ENCODE measurements at regions not wholly inside any gene's neighbourhood (a gene's known extent, or its start where the extent isn't known, plus 50 kb on each side); places are given as distances from the start of the nearest gene placed in this dataset.

- no peak for DNase-seq
- Mint-ChIP-seq H3K9me3 (peaks cover 0 to 13% (median 2%) of the 10 kb centered on the region in 7 donors), H3K36me3 (no peaks in the 10 kb centered on the region), H3K27me3 (no peaks in the 10 kb centered on the region), H3K27ac (no peak overlapping the region), H3K4me1 (no peaks in the 10 kb centered on the region), H3K4me3 (no peak overlapping the region)
- ATAC-seq (ENCODE audit: low read depth in 2 of 2) = no peak
- Histone ChIP-seq H3K4me1 (ENCODE audit: control insufficient read depth, insufficient read depth, low read length, poor library complexity, severe bottlenecking) (no peaks in the 10 kb centered on the region), H3K9me3 (ENCODE audit: control insufficient read depth in 2 of 2, low read length in 2 of 2) (no peaks in the 10 kb centered on the region), H3K27ac (ENCODE audit: insufficient read depth, low read length, poor library complexity, severe bottlenecking) (no peak overlapping the region), H3K4me3 (ENCODE audit: low read depth, low read length) (no peak overlapping the region), H3K36me3 (ENCODE audit: control insufficient read depth, insufficient read depth, low read length) (no peaks in the 10 kb centered on the region), H3K27me3 (ENCODE audit: control insufficient read depth, insufficient read depth, low read length) (no peaks in the 10 kb centered on the region)
These were observed 363.4 kb upstream of the DPH6 start for GRCh38 chr15:35909414-35909813.

- H3K27ac ChIP-seq (ENCODE audit: insufficient read depth, low read length, poor library complexity, severe bottlenecking) = no peak overlapping the region
- H3K27ac Mint-ChIP-seq = no peak overlapping the region
- no peaks in the 10 kb centered on the region for H3K36me3 Mint-ChIP-seq
- peaks cover 0 to 19% (median 4%) of the 10 kb centered on the region in 7 donors for H3K9me3 Mint-ChIP-seq
- no peaks in the 10 kb centered on the region for H3K4me1 ChIP-seq (ENCODE audit: control insufficient read depth, insufficient read depth, low read length, poor library complexity, severe bottlenecking)
- H3K4me1 Mint-ChIP-seq = no peaks in the 10 kb centered on the region
- H3K4me3 ChIP-seq (ENCODE audit: low read depth, low read length) = no peak overlapping the region
- no peaks in the 10 kb centered on the region for H3K27me3 ChIP-seq (ENCODE audit: control insufficient read depth, insufficient read depth, low read length)
- no peak for ATAC-seq (ENCODE audit: low read depth in 2 of 2)
- no peaks in the 10 kb centered on the region for H3K27me3 Mint-ChIP-seq
- no peaks in the 10 kb centered on the region for H3K9me3 ChIP-seq (ENCODE audit: control insufficient read depth in 2 of 2, low read length in 2 of 2)
- no peak for DNase-seq
- no peaks in the 10 kb centered on the region for H3K36me3 ChIP-seq (ENCODE audit: control insufficient read depth, insufficient read depth, low read length)
- H3K4me3 Mint-ChIP-seq = no peak overlapping the region
These were observed 364.3 kb upstream of the DPH6 start for GRCh38 chr15:35910227-35910626.

DNA sequence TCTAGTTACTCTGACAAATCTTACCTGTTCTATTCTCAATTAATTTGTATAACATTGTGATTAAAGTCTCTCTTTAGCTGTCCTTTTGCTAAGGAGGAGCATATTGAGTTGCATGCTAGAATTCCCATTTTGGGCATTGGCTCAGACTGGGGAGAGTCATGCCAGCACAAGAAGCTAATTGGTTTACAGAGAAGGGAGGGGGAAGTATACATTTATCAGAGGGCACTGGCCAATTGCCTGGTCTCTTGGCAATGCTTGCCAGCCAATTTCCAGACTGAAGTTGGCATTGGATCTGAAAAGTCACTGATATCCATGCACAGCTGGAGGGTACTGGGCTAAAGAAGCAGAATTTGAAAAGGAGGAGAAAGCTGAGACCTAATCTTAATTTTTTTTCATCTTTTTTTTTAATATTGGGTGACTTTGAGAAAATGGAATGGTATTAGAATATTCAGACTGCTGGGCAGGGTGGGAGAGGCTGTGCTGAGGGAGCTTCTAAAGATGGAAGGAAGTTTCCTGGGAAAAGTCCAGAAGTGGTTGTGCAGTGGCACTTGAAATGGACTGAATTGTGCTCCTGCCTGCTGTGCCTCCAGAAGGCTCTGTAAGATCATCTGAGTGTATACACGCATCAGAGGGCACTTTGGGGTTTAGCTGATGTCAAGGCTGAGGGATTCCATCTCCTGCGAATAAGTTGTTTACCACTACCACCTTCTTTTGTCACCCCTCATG, 365.2 kb upstream of the DPH6 start:
- Histone ChIP-seq H3K36me3 (ENCODE audit: control insufficient read depth, insufficient read depth, low read length) (no peaks in the 10 kb centered on the region), H3K27me3 (ENCODE audit: control insufficient read depth, insufficient read depth, low read length) (no peaks in the 10 kb centered on the region), H3K4me3 (ENCODE audit: low read depth, low read length) (no peak overlapping the region), H3K27ac (ENCODE audit: insufficient read depth, low read length, poor library complexity, severe bottlenecking) (no peak overlapping the region), H3K9me3 (ENCODE audit: control insufficient read depth in 2 of 2, low read length in 2 of 2) (no peaks in the 10 kb centered on the region), H3K4me1 (ENCODE audit: control insufficient read depth, insufficient read depth, low read length, poor library complexity, severe bottlenecking) (no peaks in the 10 kb centered on the region)
- Mint-ChIP-seq H3K4me3 (no peak overlapping the region), H3K36me3 (no peaks in the 10 kb centered on the region), H3K4me1 (no peaks in the 10 kb centered on the region), H3K27me3 (no peaks in the 10 kb centered on the region), H3K27ac (no peak overlapping the region), H3K9me3 (peaks cover 0 to 21% (median 5%) of the 10 kb centered on the region in 7 donors)
- no peak for DNase-seq
- no peak for ATAC-seq (ENCODE audit: low read depth in 2 of 2)

DNA sequence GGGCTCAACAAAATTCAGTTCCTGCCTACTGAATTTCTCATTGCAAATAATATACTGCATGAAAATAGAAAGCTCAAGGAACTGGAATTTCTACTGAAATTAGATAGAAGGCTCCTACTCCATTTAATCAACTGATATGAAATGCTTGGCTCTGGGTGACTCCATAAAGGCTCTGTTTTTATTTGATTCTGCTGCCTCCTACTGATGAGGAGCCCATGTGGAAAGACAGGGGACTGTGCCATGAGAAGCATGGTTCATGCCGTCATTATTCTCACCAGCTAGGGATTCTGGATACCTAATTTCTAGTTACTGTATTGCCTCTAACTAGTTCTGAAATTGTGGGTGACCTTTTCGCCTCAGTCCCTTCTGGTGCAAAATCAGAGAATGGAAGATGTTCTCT, 366.2 kb upstream of the DPH6 start:
- H3K36me3 Mint-ChIP-seq = no peaks in the 10 kb centered on the region
- no peak overlapping the region for H3K27ac Mint-ChIP-seq
- no peaks in the 10 kb centered on the region for H3K4me1 Mint-ChIP-seq
- Histone ChIP-seq H3K36me3 (ENCODE audit: control insufficient read depth, insufficient read depth, low read length) (no peaks in the 10 kb centered on the region), H3K4me3 (ENCODE audit: low read depth, low read length) (no peak overlapping the region), H3K4me1 (ENCODE audit: control insufficient read depth, insufficient read depth, low read length, poor library complexity, severe bottlenecking) (no peaks in the 10 kb centered on the region), H3K9me3 (ENCODE audit: control insufficient read depth in 2 of 2, low read length in 2 of 2) (no peaks in the 10 kb centered on the region), H3K27ac (ENCODE audit: insufficient read depth, low read length, poor library complexity, severe bottlenecking) (no peak overlapping the region), H3K27me3 (ENCODE audit: control insufficient read depth, insufficient read depth, low read length) (no peaks in the 10 kb centered on the region)
- no peak overlapping the region for H3K4me3 Mint-ChIP-seq
- DNase-seq (no peak), ATAC-seq (ENCODE audit: low read depth in 2 of 2) (no peak)
- peaks cover 0 to 18% (median 5%) of the 10 kb centered on the region in 7 donors for H3K9me3 Mint-ChIP-seq
- no peaks in the 10 kb centered on the region for H3K27me3 Mint-ChIP-seq

DNA sequence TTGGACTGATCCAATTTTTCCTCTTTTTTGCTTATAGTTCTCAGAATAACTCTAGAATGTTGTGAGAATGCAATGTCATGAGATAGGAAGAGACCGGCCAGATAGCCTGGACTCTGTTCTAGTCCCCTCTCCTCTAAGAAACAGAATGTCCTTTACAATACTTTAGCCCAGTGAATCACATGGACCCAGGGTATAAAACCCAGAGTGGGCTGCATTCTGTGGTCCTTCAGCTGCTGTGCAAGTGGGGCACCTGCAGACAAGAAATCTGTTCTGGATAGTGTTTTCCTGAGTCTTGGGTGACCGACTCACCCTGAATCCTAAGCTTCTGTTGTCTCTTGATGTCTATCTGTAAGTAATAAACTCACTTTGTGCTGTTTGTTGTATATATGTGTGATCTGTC, 368.6 kb upstream of the DPH6 start:
- Histone ChIP-seq H3K4me3 (ENCODE audit: low read depth, low read length) (no peak overlapping the region), H3K36me3 (ENCODE audit: control insufficient read depth, insufficient read depth, low read length) (no peaks in the 10 kb centered on the region), H3K4me1 (ENCODE audit: control insufficient read depth, insufficient read depth, low read length, poor library complexity, severe bottlenecking) (no peaks in the 10 kb centered on the region), H3K27me3 (ENCODE audit: control insufficient read depth, insufficient read depth, low read length) (no peaks in the 10 kb centered on the region), H3K9me3 (ENCODE audit: control insufficient read depth in 2 of 2, low read length in 2 of 2) (no peaks in the 10 kb centered on the region), H3K27ac (ENCODE audit: insufficient read depth, low read length, poor library complexity, severe bottlenecking) (no peak overlapping the region)
- Mint-ChIP-seq H3K36me3 (no peaks in the 10 kb centered on the region), H3K27me3 (no peaks in the 10 kb centered on the region), H3K4me1 (no peaks in the 10 kb centered on the region), H3K4me3 (no peak overlapping the region), H3K9me3 (peaks cover 1 to 23% (median 8%) of the 10 kb centered on the region in 7 donors), H3K27ac (no peak overlapping the region)
- no peak for ATAC-seq (ENCODE audit: low read depth in 2 of 2)
- no peak for DNase-seq

DNA sequence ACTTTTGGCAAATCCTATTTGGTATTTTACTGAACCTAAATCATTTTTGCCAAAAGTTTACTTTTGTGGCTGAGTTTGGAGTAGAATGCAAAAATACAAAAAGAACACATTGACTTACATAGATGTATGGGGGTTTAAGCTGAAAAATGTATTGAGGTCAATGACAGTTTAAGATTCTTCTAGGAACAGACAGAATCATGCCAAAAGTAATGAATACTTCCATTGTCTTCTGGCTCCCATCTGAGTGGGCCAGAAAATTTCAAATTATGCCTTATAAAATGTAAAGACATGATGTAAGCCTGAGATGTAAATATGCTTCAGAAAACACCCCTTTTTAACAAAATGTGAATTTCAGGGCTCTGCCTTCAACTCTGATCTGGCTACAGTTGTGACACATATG, 375.1 kb upstream of the DPH6 start:
- Mint-ChIP-seq H3K36me3 (no peaks in the 10 kb centered on the region), H3K27me3 (no peaks in the 10 kb centered on the region), H3K4me3 (no peak overlapping the region), H3K27ac (no peak overlapping the region), H3K4me1 (no peaks in the 10 kb centered on the region), H3K9me3 (peaks cover 0 to 12% (median 4%) of the 10 kb centered on the region in 7 donors)
- H3K4me3 ChIP-seq (ENCODE audit: low read depth, low read length) = no peak overlapping the region
- no peaks in the 10 kb centered on the region for H3K27me3 ChIP-seq (ENCODE audit: control insufficient read depth, insufficient read depth, low read length)
- no peaks in the 10 kb centered on the region for H3K9me3 ChIP-seq (ENCODE audit: control insufficient read depth in 2 of 2, low read length in 2 of 2)
- no peaks in the 10 kb centered on the region for H3K36me3 ChIP-seq (ENCODE audit: control insufficient read depth, insufficient read depth, low read length)
- DNase-seq (no peak), ATAC-seq (ENCODE audit: low read depth in 2 of 2) (no peak)
- H3K4me1 ChIP-seq (ENCODE audit: control insufficient read depth, insufficient read depth, low read length, poor library complexity, severe bottlenecking) = no peaks in the 10 kb centered on the region
- no peak overlapping the region for H3K27ac ChIP-seq (ENCODE audit: insufficient read depth, low read length, poor library complexity, severe bottlenecking)

GRCh38 chr15:35925275-35926006, 379.5 kb upstream of the DPH6 start:
- H3K4me3 ChIP-seq (ENCODE audit: low read depth, low read length) = no peak overlapping the region
- DNase-seq (no peak), ATAC-seq (ENCODE audit: low read depth in 2 of 2) (no peak)
- H3K4me1 Mint-ChIP-seq = no peaks in the 10 kb centered on the region
- no peak overlapping the region for H3K27ac ChIP-seq (ENCODE audit: insufficient read depth, low read length, poor library complexity, severe bottlenecking)
- no peaks in the 10 kb centered on the region for H3K36me3 Mint-ChIP-seq
- no peaks in the 10 kb centered on the region for H3K9me3 ChIP-seq (ENCODE audit: control insufficient read depth in 2 of 2, low read length in 2 of 2)
- peaks cover 5% of the 10 kb centered on the region for H3K27me3 Mint-ChIP-seq
- H3K4me1 ChIP-seq (ENCODE audit: control insufficient read depth, insufficient read depth, low read length, poor library complexity, severe bottlenecking) = no peaks in the 10 kb centered on the region
- H3K27ac Mint-ChIP-seq = no peak overlapping the region
- H3K36me3 ChIP-seq (ENCODE audit: control insufficient read depth, insufficient read depth, low read length) = no peaks in the 10 kb centered on the region
- H3K27me3 ChIP-seq (ENCODE audit: control insufficient read depth, insufficient read depth, low read length) = no peaks in the 10 kb centered on the region
- peaks cover 0 to 10% (median 3%) of the 10 kb centered on the region in 7 donors for H3K9me3 Mint-ChIP-seq
- no peak overlapping the region for H3K4me3 Mint-ChIP-seq

DNA sequence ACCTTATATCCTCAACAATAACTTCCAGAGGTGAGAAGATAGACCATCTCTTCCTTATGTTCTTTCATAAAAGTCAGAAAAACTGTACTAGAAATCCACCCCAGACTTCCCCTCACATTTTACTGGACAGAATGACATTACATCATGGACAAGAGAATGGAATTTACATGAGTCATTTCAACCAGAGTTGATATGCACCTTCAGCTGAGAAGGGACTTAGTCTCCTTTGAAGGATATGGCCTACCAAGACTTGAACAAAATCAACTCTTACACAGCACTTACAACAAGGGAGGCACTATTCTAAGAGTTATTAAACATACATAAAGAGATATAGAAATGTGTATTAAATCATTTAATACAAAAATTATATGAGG, 380.0 kb upstream of the DPH6 start:
- Mint-ChIP-seq H3K27ac (no peak overlapping the region), H3K9me3 (peaks cover 0 to 10% (median 3%) of the 10 kb centered on the region in 7 donors), H3K4me3 (no peak overlapping the region), H3K4me1 (no peaks in the 10 kb centered on the region), H3K27me3 (peaks cover 5% of the 10 kb centered on the region), H3K36me3 (no peaks in the 10 kb centered on the region)
- H3K27me3 ChIP-seq (ENCODE audit: control insufficient read depth, insufficient read depth, low read length) = no peaks in the 10 kb centered on the region
- no peaks in the 10 kb centered on the region for H3K4me1 ChIP-seq (ENCODE audit: control insufficient read depth, insufficient read depth, low read length, poor library complexity, severe bottlenecking)
- DNase-seq (no peak), ATAC-seq (ENCODE audit: low read depth in 2 of 2) (no peak)
- H3K36me3 ChIP-seq (ENCODE audit: control insufficient read depth, insufficient read depth, low read length) = no peaks in the 10 kb centered on the region
- H3K9me3 ChIP-seq (ENCODE audit: control insufficient read depth in 2 of 2, low read length in 2 of 2) = no peaks in the 10 kb centered on the region
- no peak overlapping the region for H3K4me3 ChIP-seq (ENCODE audit: low read depth, low read length)
- H3K27ac ChIP-seq (ENCODE audit: insufficient read depth, low read length, poor library complexity, severe bottlenecking) = no peak overlapping the region

All from CD4-positive, CD25-positive, alpha-beta regulatory T cell (primary cell).